Stimulated activated CD4-positive, alpha-beta T cell treated with anti-CD3 and anti-CD28 coated beads, Interleukin-1b, Interleukin-23, amount 100 ng/mL, for 1 hour (primary cell): ENCODE measurements at regions not wholly inside any gene's neighbourhood (a gene's known extent, or its start where the extent isn't known, plus 50 kb on each side); places are given as distances from the start of the nearest gene placed in this dataset.

Experiments used
- DNase-seq, 2 donors: peaks; one replicate each; pipeline ENCODE4 v3.0.0-alpha.2; 2020; ENCODE audit warnings: low read depth in 2 of 2

DNA sequence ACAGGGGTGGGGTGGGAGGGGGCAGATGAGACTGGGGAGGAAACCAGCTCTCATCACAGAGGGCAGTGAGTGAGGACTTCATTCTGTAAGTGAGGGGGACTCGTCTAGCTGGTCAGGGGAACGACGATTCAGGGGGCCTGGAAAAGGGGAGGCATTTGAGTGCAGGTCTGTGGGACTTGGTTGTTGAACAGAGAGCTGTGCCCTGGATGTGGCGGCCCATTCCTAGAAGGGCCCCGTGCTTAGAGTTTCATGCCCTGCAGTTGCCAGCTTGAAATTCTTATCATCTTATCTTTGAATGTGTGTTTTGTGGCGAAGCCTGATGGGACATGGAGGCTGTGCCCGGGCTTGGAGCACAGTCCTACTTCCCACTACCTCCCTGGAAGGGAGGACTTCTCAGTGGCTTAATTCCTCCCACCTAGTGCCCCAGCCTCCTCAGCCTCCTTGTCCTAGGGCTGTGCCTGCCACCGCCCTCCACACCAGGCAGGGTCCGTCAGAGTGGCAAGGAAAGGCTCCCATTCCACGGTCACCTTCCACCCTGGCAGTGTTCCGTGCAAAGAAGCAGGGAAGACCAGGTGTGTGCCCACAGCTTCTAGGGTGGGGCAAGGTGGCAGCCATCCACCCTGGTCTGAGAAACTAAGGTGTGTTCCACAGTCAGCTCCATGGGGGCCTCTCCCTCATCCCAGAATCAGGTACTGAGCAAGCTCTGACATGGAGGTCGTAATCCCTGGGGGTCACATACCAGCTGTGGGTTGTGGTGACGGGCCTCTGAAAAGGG, 59.7 kb upstream of the LMO1 start:
- no peak for DNase-seq

- no peak for DNase-seq
Observed at GRCh38 chr11:8321876-8322275, 58.2 kb upstream of the LMO1 start.

DNA sequence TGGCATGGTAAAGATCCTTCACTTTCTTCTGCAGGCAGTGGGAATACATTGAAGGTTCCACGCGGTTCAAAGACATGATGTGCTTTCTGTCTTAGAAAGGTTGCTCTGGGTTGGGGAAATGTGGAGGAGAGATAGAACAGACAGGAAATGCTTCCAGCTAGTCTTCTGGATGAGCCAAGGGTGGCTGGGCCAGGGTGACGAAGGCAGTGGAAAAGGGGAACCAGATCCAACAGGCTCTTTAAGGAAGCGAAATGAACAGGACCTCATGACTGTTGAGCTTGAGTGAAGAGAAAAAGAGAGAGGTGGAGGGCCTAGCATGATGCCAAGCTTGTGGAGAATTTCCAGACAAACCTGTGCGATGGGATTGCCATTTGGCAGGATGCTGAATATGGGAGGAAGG, 56.4 kb upstream of the LMO1 start:
- DNase-seq = no peak

DNA sequence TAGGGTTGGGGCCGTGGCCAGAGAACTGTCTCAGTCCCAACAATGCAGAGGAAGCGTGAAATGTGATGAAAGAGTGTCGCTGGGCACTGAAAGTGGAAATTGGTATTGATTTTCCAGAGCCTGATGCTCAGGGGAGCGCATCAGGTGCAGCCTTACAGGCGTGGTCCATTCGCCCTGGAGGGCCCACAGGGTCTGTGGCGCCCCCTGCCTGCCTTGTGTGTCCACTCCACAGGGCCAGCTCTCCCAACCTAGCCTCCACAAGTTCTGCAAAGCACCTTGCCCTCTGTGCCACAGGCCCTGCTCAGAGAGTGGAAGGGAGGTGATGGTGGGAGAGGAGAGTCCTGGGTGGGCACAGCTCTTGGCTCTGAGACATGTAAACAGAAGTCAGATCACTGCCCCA, 54.9 kb upstream of the LMO1 start:
- DNase-seq = no peak

- no peak for DNase-seq
Observed at GRCh38 chr11:8317159-8317558, 53.5 kb upstream of the LMO1 start.

DNA sequence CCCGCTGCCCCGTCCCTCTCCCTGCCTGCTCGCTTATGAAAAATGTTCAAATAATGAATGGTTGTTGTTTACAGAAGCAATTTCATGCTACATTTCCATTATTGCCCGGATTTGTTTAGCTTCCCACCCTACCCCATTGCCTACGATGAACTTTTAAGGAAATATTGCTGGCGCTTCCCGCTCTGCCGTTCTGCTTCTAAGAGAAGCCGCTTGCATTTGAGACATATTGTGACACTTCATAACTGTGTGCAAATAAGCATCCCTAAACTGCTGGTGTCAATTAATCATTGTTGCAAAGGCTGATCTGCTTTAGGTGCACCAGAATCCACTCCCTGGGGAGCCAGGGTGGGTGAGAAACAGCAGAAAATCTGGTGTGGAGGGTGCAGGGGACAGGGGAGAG, 52.3 kb upstream of the LMO1 start:
- DNase-seq = no peak

DNA sequence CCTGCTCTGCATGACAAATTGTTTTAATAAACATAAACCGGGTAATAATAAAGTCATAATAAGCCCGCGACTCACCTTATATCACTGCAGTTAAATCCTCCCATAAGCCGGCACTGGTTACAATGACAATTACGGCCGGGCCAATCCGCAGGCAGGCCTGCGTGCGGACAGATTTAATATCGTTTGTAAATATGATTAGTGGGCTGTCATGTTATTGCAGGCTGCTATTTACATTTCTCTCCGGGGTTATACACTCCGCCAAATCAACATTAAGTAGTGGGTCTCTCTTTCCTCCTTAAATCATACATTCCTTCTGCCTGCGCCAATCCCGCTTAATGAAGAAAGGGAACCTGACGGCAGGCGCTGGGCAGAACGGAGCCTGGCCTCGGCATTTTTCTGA, 51.8 kb upstream of the LMO1 start:
- no peak for DNase-seq

GRCh38 chr11:8314916-8315315, 51.2 kb upstream of the LMO1 start:
- DNase-seq = no peak

- DNase-seq = no peak
Observed at GRCh38 chr11:8313504-8314090, 49.9 kb upstream of the LMO1 start.
